ENCODE measurements at regions not wholly inside any gene's neighbourhood (a gene's known extent, or its start where the extent isn't known, plus 50 kb on each side); places are given as distances from the start of the nearest gene placed in this dataset.

DNA sequence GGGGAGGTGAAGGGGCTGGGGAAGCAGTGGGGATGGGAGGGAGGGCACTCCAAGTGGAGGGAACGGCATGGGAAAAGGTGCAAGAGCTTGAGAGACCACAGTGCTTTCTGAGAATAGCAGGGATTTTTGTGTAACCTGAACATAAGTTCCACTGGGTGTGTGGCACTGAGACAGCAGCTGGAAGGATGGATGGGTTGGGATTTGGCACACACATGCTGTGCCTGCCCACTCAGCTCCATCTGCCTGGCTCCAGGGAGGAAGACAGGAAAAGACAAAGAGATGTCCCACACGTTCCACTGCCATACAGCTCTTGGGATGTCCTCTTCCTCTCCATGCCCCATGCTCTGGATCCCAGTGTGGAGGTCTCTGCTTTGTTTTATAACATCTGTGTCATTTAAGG, 114.1 kb upstream of the TEX51 start:
- Histone ChIP-seq H3K4me1 (no peaks in the 10 kb centered on the region), H3K27me3 (no peaks in the 10 kb centered on the region), H3K4me3 (no peak overlapping the region), H3K36me3 (replicated peaks in 1 of 2; ENCODE audit: insufficient read depth in 1 of 2, low read depth in 2 of 2) (no peaks in the 10 kb centered on the region), H3K9me3 (no peaks in the 10 kb centered on the region), H3K27ac (no peak overlapping the region)
- no peak for DNase-seq
- 60 to 76% methylated on average over 2 of the region's 2 CpGs for WGBS, 2 donors
- TF ChIP-seq POLR2A (IDR thresholded peaks at IDR 0.05) = no peak
- TF ChIP-seq, protein P1, sequence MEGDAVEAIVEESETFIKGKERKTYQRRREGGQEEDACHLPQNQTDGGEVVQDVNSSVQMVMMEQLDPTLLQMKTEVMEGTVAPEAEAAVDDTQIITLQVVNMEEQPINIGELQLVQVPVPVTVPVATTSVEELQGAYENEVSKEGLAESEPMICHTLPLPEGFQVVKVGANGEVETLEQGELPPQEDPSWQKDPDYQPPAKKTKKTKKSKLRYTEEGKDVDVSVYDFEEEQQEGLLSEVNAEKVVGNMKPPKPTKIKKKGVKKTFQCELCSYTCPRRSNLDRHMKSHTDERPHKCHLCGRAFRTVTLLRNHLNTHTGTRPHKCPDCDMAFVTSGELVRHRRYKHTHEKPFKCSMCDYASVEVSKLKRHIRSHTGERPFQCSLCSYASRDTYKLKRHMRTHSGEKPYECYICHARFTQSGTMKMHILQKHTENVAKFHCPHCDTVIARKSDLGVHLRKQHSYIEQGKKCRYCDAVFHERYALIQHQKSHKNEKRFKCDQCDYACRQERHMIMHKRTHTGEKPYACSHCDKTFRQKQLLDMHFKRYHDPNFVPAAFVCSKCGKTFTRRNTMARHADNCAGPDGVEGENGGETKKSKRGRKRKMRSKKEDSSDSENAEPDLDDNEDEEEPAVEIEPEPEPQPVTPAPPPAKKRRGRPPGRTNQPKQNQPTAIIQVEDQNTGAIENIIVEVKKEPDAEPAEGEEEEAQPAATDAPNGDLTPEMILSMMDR (IDR thresholded peaks at IDR 0.05) = no peak
- ATAC-seq = no peak
- intact Hi-C loops (cut with DNase I) = no loop called here

DNA sequence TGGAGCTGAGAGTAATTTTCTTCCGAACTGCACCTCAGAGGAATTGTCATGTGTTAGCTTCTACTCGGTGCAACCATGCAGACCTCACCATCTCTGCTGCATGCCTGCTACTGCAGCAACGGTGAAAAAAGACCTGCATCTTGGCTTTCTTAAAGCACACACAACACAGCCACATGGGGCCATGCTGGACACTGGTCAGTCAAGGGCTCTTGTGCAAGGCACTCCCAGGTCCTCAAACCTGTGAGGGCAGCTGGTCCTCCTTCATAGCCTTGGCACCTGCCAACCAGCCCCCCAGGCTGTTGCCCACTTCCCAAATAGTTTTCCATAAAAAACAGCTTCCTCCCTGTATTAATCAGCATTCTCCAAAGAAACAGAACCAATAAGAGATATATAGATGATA, 113.5 kb upstream of the TEX51 start:
- Histone ChIP-seq H3K27ac (no peak overlapping the region), H3K9me3 (no peaks in the 10 kb centered on the region), H3K27me3 (no peaks in the 10 kb centered on the region), H3K36me3 (replicated peaks in 1 of 2; ENCODE audit: insufficient read depth in 1 of 2, low read depth in 2 of 2) (no peaks in the 10 kb centered on the region), H3K4me1 (no peaks in the 10 kb centered on the region), H3K4me3 (no peak overlapping the region)
- intact Hi-C loops (cut with DNase I) = no loop called here
- DNase-seq = no peak
- TF ChIP-seq, protein P1 (IDR thresholded peaks at IDR 0.05) = no peak
- no peak for TF ChIP-seq POLR2A (IDR thresholded peaks at IDR 0.05)
- 69 to 89% methylated on average over 1 to 3 of the region's 3 CpGs for WGBS, 2 donors
- no peak for ATAC-seq

GRCh38 chr2:126785862-126786261, 112.8 kb upstream of the TEX51 start:
- Histone ChIP-seq H3K4me3 (no peak overlapping the region), H3K36me3 (replicated peaks in 1 of 2; ENCODE audit: insufficient read depth in 1 of 2, low read depth in 2 of 2) (no peaks in the 10 kb centered on the region), H3K27ac (no peak overlapping the region), H3K27me3 (no peaks in the 10 kb centered on the region), H3K9me3 (no peaks in the 10 kb centered on the region), H3K4me1 (no peaks in the 10 kb centered on the region)
- no peak for TF ChIP-seq POLR2A (IDR thresholded peaks at IDR 0.05)
- TF ChIP-seq, protein P1 (IDR thresholded peaks at IDR 0.05) = no peak
- 64 to 87% methylated on average over 1 to 2 of the region's 2 CpGs for WGBS, 2 donors
- intact Hi-C loops (cut with DNase I) = no loop called here
- ATAC-seq (no peak), DNase-seq (no peak)

DNA sequence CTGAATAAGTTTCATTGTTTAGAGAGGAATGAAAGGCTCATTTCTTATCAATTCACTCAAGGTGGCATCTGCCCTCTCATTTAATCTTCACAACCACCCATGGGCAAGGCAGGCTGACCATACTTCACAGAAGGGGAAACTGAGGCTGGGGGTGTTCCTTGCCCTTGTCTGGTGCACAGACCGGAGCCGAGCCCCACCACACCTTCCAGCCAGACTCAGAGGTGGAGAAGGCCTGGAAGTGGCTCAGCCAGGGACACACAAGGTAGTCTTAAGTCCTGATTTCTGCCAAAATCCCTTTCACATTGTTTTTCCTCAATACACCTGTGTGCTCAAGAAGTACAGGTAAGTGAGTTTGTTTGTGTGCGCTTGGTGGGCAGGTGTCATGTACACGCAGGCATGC, 111.9 kb upstream of the TEX51 start:
- intact Hi-C loops (cut with DNase I) = no loop called here
- ATAC-seq = no peak

GRCh38 chr2:126787289-126787688, 111.4 kb upstream of the TEX51 start:
- ATAC-seq (no peak), DNase-seq (no peak)
- Histone ChIP-seq H3K27ac (no peak overlapping the region), H3K27me3 (no peaks in the 10 kb centered on the region), H3K36me3 (replicated peaks in 1 of 2; ENCODE audit: insufficient read depth in 1 of 2, low read depth in 2 of 2) (no peaks in the 10 kb centered on the region), H3K4me1 (no peaks in the 10 kb centered on the region), H3K4me3 (no peak overlapping the region), H3K9me3 (no peaks in the 10 kb centered on the region)
- TF ChIP-seq, protein P1 (IDR thresholded peaks at IDR 0.05) = no peak
- no peak for TF ChIP-seq POLR2A (IDR thresholded peaks at IDR 0.05)
- 83 to 89% methylated on average over 4 of the region's 4 CpGs for WGBS, 2 donors
- intact Hi-C loops (cut with DNase I) = no loop called here

More for the DNA sequence above, 111.9 kb upstream of the TEX51 start:
- Histone ChIP-seq H3K36me3 (replicated peaks in 1 of 2; ENCODE audit: insufficient read depth in 1 of 2, low read depth in 2 of 2) (no peaks in the 10 kb centered on the region), H3K27me3 (no peaks in the 10 kb centered on the region), H3K9me3 (no peaks in the 10 kb centered on the region), H3K27ac (no peak overlapping the region), H3K4me3 (no peak overlapping the region), H3K4me1 (no peaks in the 10 kb centered on the region)
- DNase-seq = no peak
- no peak for TF ChIP-seq POLR2A (IDR thresholded peaks at IDR 0.05)
- TF ChIP-seq, protein P1 (IDR thresholded peaks at IDR 0.05) = no peak
- WGBS, 2 donors = 93 to 94% methylated on average over 3 to 4 of the region's 4 CpGs

Measured in body of pancreas (tissue), 4 donors.